ENCODE measurements at regions not wholly inside any gene's neighbourhood (a gene's known extent, or its start where the extent isn't known, plus 50 kb on each side); places are given as distances from the start of the nearest gene placed in this dataset.

DNA sequence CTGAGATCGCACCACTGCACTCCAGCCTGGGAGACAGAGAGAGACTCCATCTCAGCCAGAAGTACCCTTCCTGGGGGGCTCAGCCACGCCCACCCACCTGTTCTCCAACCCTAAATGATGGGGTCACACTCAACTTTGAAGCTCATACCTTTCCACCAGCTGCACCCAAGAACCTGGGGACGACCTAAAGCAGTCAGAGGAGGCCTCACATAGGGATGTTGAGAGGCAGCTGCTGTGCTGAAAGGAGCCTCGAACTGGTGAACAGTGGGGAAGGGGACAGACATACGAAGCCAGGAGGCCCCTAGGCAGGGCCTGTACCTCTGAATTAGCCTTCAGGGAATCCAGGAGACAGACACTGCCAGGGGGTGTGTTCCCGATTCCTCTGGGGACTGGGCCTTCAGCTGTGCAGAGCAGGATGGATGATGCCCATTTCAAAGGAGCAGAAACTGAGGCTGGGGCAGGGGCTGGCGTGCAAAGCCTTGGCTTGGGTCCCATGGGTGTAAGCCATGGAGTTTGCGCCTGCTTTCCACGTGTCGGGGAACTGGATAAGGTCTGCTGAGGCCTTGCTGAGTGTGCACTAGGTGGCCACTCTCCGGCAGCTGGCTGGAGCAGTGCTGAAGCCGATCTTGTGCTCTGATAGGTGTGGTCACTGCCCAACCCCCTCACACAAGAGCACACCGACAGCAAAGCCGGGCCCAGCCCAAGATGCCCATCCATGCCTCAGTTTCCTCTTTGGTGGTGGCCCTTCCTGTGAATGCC, 130.8 kb downstream of the CPZ start:
- Histone ChIP-seq H3K9me2 (replicated peaks; ENCODE audit: insufficient read depth) (no peaks in the 10 kb centered on the region), H3K79me2 (no peaks in the 10 kb centered on the region), H3K4me1 (ENCODE audit: insufficient read depth) (no peaks in the 10 kb centered on the region), H2AFZ (no peak overlapping the region), H3K4me3 (no peak overlapping the region), H3K27me3 (peaks cover 15% of the 10 kb centered on the region), H3K4me2 (no peak overlapping the region), H3K27ac (no peak overlapping the region), H3K36me3 (replicated peaks; ENCODE audit: insufficient read depth, low read depth) (no peaks in the 10 kb centered on the region), H3K9me3 (ENCODE audit: low read depth) (no peaks in the 10 kb centered on the region), H4K20me1 (ENCODE audit: insufficient read depth, poor library complexity, severe bottlenecking) (no peaks in the 10 kb centered on the region)
- 81% methylated on average over 14 of the region's 14 CpGs for WGBS (ENCODE audit: low lambda C conversion rate, missing lambda C conversion rate)
- DNase-seq (ENCODE audit: low spot score) = no peak
- TF ChIP-seq EZH2 (IDR thresholded peaks at IDR 0.05; ENCODE audit: borderline replicate concordance) (no peak), CTCF (IDR thresholded peaks at IDR 0.05; ENCODE audit: poor library complexity) (no peak), EZH2phosphoT487 (IDR thresholded peaks at IDR 0.05; ENCODE audit: low read depth, severe bottlenecking, unreplicated experiment) (no peak)

DNA sequence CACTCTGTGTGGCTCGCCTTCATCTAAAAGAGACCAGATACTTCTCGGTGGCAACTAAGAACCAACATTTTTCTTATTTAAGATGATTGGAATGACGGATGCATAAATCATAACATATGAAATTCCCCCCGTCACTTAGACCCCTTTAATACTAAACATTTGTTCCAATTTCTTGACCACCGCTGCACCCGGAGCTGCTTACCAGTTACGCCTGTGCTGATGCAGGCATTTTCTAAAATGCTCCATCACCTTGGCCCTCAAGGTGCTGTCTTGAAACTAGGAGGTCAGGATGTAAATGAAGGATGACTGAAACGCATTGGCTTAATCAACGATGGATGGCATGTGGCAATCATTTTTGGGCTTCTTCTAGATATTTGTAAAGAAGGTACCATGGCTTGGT, 130.0 kb downstream of the CPZ start:
- peaks cover 17% of the 10 kb centered on the region for H3K27me3 ChIP-seq
- 89% methylated on average over 9 of the region's 9 CpGs for WGBS (ENCODE audit: low lambda C conversion rate, missing lambda C conversion rate)
- no peak overlapping the region for H2AFZ ChIP-seq
- H3K27ac ChIP-seq = no peak overlapping the region
- no peaks in the 10 kb centered on the region for H3K79me2 ChIP-seq
- no peaks in the 10 kb centered on the region for H3K36me3 ChIP-seq (replicated peaks; ENCODE audit: insufficient read depth, low read depth)
- TF ChIP-seq EZH2phosphoT487 (IDR thresholded peaks at IDR 0.05; ENCODE audit: low read depth, severe bottlenecking, unreplicated experiment) = no peak
- no peak for TF ChIP-seq EZH2 (IDR thresholded peaks at IDR 0.05; ENCODE audit: borderline replicate concordance)
- TF ChIP-seq CTCF (IDR thresholded peaks at IDR 0.05; ENCODE audit: poor library complexity) = no peak
- H4K20me1 ChIP-seq (ENCODE audit: insufficient read depth, poor library complexity, severe bottlenecking) = no peaks in the 10 kb centered on the region
- no peak overlapping the region for H3K4me2 ChIP-seq
- H3K4me1 ChIP-seq (ENCODE audit: insufficient read depth) = no peaks in the 10 kb centered on the region
- no peaks in the 10 kb centered on the region for H3K9me2 ChIP-seq (replicated peaks; ENCODE audit: insufficient read depth)
- no peaks in the 10 kb centered on the region for H3K9me3 ChIP-seq (ENCODE audit: low read depth)
- DNase-seq (ENCODE audit: low spot score) = no peak
- no peak overlapping the region for H3K4me3 ChIP-seq

GRCh38 chr4:8721621-8722020, 129.1 kb downstream of the CPZ start:
- TF ChIP-seq CTCF (IDR thresholded peaks at IDR 0.05; ENCODE audit: poor library complexity) (no peak), EZH2phosphoT487 (IDR thresholded peaks at IDR 0.05; ENCODE audit: low read depth, severe bottlenecking, unreplicated experiment) (no peak), EZH2 (IDR thresholded peaks at IDR 0.05; ENCODE audit: borderline replicate concordance) (no peak)
- Histone ChIP-seq H3K9me2 (replicated peaks; ENCODE audit: insufficient read depth) (no peaks in the 10 kb centered on the region), H3K4me3 (no peak overlapping the region), H3K27me3 (peaks cover 17% of the 10 kb centered on the region), H3K27ac (no peak overlapping the region), H3K9me3 (ENCODE audit: low read depth) (no peaks in the 10 kb centered on the region), H2AFZ (no peak overlapping the region), H3K36me3 (replicated peaks; ENCODE audit: insufficient read depth, low read depth) (no peaks in the 10 kb centered on the region), H3K79me2 (no peaks in the 10 kb centered on the region), H4K20me1 (ENCODE audit: insufficient read depth, poor library complexity, severe bottlenecking) (no peaks in the 10 kb centered on the region), H3K4me1 (ENCODE audit: insufficient read depth) (no peaks in the 10 kb centered on the region), H3K4me2 (no peak overlapping the region)
- 81% methylated on average over 8 of the region's 8 CpGs for WGBS (ENCODE audit: low lambda C conversion rate, missing lambda C conversion rate)
- no peak for DNase-seq (ENCODE audit: low spot score)
